Esophagus squamous epithelium (tissue), 5 donors: ENCODE measurements at regions not wholly inside any gene's neighbourhood (a gene's known extent, or its start where the extent isn't known, plus 50 kb on each side); places are given as distances from the start of the nearest gene placed in this dataset.

Experiments
- DNase-seq: peaks from one replicate; lab custom pipeline; 2025; lab: John Stamatoyannopoulos, UW
- H3K27ac ChIP-seq, 4 donors: fragments of 200-600 bp; sonication (generic); one replicate each; pipeline ENCODE4 v1.5.1; 2016 to 2019; ENCODE audit warnings: mild to moderate bottlenecking in 1 of 4
- H3K27me3 ChIP-seq, 4 donors: fragments of 200-600 bp; sonication (generic); 1 replicate in 3 of 4; 2 replicates in 1 of 4; pipeline versions ENCODE4 v1.5.1 to v1.6.0; 2017 to 2021; ENCODE audit warnings: antibody characterized with exemption in 1 of 4
- H3K36me3 ChIP-seq, 3 donors: fragments of 200-600 bp; sonication (generic); one replicate each; pipeline ENCODE4 v1.5.1; 2016 to 2019
- H3K4me1 ChIP-seq, 3 donors: fragments of 200-600 bp; sonication (generic); one replicate each; pipeline ENCODE4 v1.5.1; 2017 to 2019
- H3K4me3 ChIP-seq, 4 donors: fragments of 200-600 bp; sonication (generic); 1 replicate in 3 of 4; 2 replicates in 1 of 4; pipeline ENCODE4 v1.5.1; 2016 to 2019; ENCODE audit warnings: mild to moderate bottlenecking in 2 of 4, moderate library complexity in 1 of 4
- H3K9me3 ChIP-seq, 3 donors: fragments of 200-600 bp; sonication (generic); one replicate each; pipeline ENCODE4 v1.5.1; 2016 to 2019
- POLR2A ChIP-seq, 4 donors: fragments of 450-650 bp; IDR thresholded peaks; one replicate each; pipeline ENCODE4 v1.6.1; 2017; ENCODE audit warnings: antibody characterized with exemption in 4 of 4, mild to moderate bottlenecking in 4 of 4, moderate library complexity in 3 of 4
- WGBS, 2 donors: methylation state at CpG; one replicate each; pipeline ENCODE4 v1.1.5; 2018; 5-methylcytosine and 5-hydroxymethylcytosine counted together
- intact Hi-C: fragments of 100-400 bp; cut with DNase I; formaldehyde crosslinking; loops from one replicate; pipeline ENCODE4 v1.15.0; 2022
- TF ChIP-seq, protein P1 (sequence below), 6 experiments: fragments of 450-650 bp in 4 of 6; fragments of 200-600 bp in 2 of 6; sonication (generic) in 2 of 6; IDR thresholded peaks; one replicate each; pipeline ENCODE4 v1.5.1; 2016 to 2019; ENCODE audit warnings: antibody characterized with exemption in 6 of 6, mild to moderate bottlenecking in 4 of 6, moderate library complexity in 4 of 6
- donor health status: DM: yes; HTN: yes; CAD: no.

DNA sequence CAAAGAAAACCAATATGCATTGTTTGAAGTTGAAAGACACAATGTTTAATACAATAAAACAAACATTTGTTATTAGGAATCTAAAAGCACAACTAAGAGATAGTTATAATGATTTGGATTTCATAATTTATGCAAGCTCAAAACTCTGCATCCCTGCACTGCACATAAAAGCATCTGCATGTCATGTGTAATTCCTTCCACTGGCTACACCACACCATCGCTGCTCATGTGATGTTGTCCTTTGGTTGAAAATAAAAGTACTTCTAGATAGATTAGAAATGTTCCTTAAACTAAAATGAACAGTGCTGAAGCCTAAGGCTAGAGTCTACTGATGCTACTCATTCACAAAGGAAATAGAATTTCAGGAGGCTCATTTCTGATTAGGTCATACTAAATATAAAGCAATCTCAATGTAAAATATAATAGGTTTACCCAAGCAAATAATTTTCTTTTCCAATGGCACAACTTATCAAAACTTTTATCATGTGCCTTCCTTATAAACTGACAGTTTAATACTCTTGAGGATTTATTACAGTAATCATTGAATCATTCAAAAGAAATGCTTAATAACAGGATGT lies 130.8 kb upstream of the DKK2 start:
- H3K27me3 ChIP-seq, result no peaks in the 10 kb centered on the region
- H3K36me3 ChIP-seq, result no peaks in the 10 kb centered on the region
- no peak for TF ChIP-seq POLR2A (IDR thresholded peaks at IDR 0.05)
- TF ChIP-seq, protein P1, sequence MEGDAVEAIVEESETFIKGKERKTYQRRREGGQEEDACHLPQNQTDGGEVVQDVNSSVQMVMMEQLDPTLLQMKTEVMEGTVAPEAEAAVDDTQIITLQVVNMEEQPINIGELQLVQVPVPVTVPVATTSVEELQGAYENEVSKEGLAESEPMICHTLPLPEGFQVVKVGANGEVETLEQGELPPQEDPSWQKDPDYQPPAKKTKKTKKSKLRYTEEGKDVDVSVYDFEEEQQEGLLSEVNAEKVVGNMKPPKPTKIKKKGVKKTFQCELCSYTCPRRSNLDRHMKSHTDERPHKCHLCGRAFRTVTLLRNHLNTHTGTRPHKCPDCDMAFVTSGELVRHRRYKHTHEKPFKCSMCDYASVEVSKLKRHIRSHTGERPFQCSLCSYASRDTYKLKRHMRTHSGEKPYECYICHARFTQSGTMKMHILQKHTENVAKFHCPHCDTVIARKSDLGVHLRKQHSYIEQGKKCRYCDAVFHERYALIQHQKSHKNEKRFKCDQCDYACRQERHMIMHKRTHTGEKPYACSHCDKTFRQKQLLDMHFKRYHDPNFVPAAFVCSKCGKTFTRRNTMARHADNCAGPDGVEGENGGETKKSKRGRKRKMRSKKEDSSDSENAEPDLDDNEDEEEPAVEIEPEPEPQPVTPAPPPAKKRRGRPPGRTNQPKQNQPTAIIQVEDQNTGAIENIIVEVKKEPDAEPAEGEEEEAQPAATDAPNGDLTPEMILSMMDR (IDR thresholded peaks at IDR 0.05), result no peak
- DNase-seq, result no peak
- no peak overlapping the region for H3K4me3 ChIP-seq
- H3K27ac ChIP-seq, result no peak overlapping the region
- no peaks in the 10 kb centered on the region for H3K4me1 ChIP-seq
- intact Hi-C loops, result no loop called here
- WGBS, 2 donors, result 67 to 90% methylated on average over 1 of the region's 1 CpG
- H3K9me3 ChIP-seq, result peaks cover 0 to 8% (median 6%) of the 10 kb centered on the region in 3 donors

- H3K4me1 ChIP-seq, result no peaks in the 10 kb centered on the region
- intact Hi-C loops, result no loop called here
These were observed 130.1 kb upstream of the DKK2 start for GRCh38 chr4:107166181-107166580.

DNA sequence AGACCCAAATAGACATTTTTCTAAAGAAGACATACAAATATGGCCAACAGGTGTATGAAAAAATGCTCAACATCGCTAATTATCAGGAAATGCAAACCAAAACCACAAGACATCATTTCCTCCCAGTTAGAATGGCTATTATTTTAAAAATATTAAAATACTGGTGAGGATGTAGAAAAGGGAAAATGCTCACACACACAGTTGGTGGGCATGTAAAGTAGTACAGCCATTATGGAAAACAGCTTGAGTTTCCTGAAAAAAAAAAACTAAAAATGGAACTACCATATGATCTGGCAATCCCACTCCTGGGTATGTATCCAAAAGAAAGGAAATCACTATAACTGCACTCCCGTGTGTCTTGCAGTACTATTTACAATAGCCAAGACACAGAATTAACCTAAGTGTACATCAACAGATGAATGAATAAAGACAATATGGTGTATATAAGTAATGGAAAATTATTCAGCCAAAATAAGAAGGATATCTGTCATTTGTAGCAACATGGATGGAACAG lies 128.9 kb upstream of the DKK2 start:
- Histone ChIP-seq H3K4me3 (no peak overlapping the region), H3K9me3 (peaks cover 0 to 8% (median 6%) of the 10 kb centered on the region in 3 donors), H3K27me3 (no peaks in the 10 kb centered on the region), H3K27ac (no peak overlapping the region), H3K36me3 (no peaks in the 10 kb centered on the region), H3K4me1 (no peaks in the 10 kb centered on the region)
- WGBS, 2 donors, result 61 to 70% methylated on average over 2 of the region's 2 CpGs
- TF ChIP-seq, protein P1 (IDR thresholded peaks at IDR 0.05), result no peak
- TF ChIP-seq POLR2A (IDR thresholded peaks at IDR 0.05), result no peak
- intact Hi-C loops, result no loop called here
- no peak for DNase-seq

More at GRCh38 chr4:107166181-107166580, 130.1 kb upstream of the DKK2 start:
- Histone ChIP-seq H3K36me3 (no peaks in the 10 kb centered on the region), H3K4me3 (no peak overlapping the region), H3K27me3 (no peaks in the 10 kb centered on the region), H3K27ac (no peak overlapping the region), H3K9me3 (peaks cover 0 to 8% (median 6%) of the 10 kb centered on the region in 3 donors)
- TF ChIP-seq POLR2A (IDR thresholded peaks at IDR 0.05), result no peak
- TF ChIP-seq, protein P1 (IDR thresholded peaks at IDR 0.05), result no peak
- DNase-seq, result no peak

DNA sequence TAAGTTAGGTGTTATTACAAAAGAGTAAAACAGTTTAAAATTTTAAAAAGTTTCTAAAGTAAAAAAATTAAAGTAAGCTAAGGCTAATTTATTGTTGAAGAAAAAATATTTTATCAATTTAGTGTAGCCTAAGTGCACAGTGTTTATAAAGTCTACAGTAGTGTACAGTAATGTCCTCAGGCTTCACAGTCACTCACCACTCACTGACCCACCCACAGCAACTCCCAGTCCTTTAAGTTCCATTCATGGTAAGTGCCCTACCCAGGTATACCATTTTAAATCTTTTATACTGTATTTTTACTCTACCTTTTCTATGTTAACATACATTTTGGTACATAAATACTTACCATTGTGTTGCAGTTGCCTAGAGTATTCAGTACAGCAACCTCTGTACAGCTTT lies 120.3 kb upstream of the DKK2 start:
- no peak overlapping the region for H3K27ac ChIP-seq
- TF ChIP-seq POLR2A (IDR thresholded peaks at IDR 0.05), result no peak
- TF ChIP-seq, protein P1 (IDR thresholded peaks at IDR 0.05), result no peak
- intact Hi-C loops, result no loop called here
- H3K27me3 ChIP-seq, result no peaks in the 10 kb centered on the region
- no peaks in the 10 kb centered on the region for H3K9me3 ChIP-seq
- no peaks in the 10 kb centered on the region for H3K4me1 ChIP-seq
- H3K36me3 ChIP-seq, result no peaks in the 10 kb centered on the region
- DNase-seq, result no peak
- H3K4me3 ChIP-seq, result no peak overlapping the region

GRCh38 chr4:107155366-107155765 lies 119.3 kb upstream of the DKK2 start:
- no peak for TF ChIP-seq POLR2A (IDR thresholded peaks at IDR 0.05)
- TF ChIP-seq, protein P1 (IDR thresholded peaks at IDR 0.05), result no peak
- intact Hi-C loops, result no loop called here
- WGBS, 2 donors, result 50 to 76% methylated on average over 2 of the region's 2 CpGs
- Histone ChIP-seq H3K36me3 (no peaks in the 10 kb centered on the region), H3K9me3 (no peaks in the 10 kb centered on the region), H3K4me1 (no peaks in the 10 kb centered on the region), H3K27me3 (no peaks in the 10 kb centered on the region), H3K27ac (no peak overlapping the region), H3K4me3 (no peak overlapping the region)
- no peak for DNase-seq
